ENCODE measurements at regions not wholly inside any gene's neighbourhood (a gene's known extent, or its start where the extent isn't known, plus 50 kb on each side); places are given as distances from the start of the nearest gene placed in this dataset.

- no peak for DNase-seq
Measured at GRCh38 chr12:13745111-13745860, 236.1 kb downstream of the GRIN2B start.

- DNase-seq, result no peak
Measured at GRCh38 chr12:13744561-13744960, 236.8 kb downstream of the GRIN2B start.

GRCh38 chr12:13740149-13740545, 241.3 kb downstream of the GRIN2B start:
- no peak for DNase-seq

GRCh38 chr12:13735734-13736133, 245.7 kb downstream of the GRIN2B start:
- DNase-seq, result no peak

- no peak for DNase-seq
Measured at GRCh38 chr12:13734584-13735152, 246.7 kb downstream of the GRIN2B start.

GRCh38 chr12:13727707-13728195, 253.7 kb downstream of the GRIN2B start:
- no peak for DNase-seq

- DNase-seq, result no peak
Measured at GRCh38 chr12:13725049-13725448, 256.4 kb downstream of the GRIN2B start.

GRCh38 chr12:13724136-13724535, 257.3 kb downstream of the GRIN2B start:
- DNase-seq, result no peak

GRCh38 chr12:13719986-13720385, 261.4 kb downstream of the GRIN2B start:
- no peak for DNase-seq

GRCh38 chr12:13718271-13718670, 263.1 kb downstream of the GRIN2B start:
- no peak for DNase-seq

GRCh38 chr12:13716119-13716518, 265.3 kb downstream of the GRIN2B start:
- DNase-seq, result no peak

GRCh38 chr12:13713556-13714410, 267.6 kb downstream of the GRIN2B start:
- no peak for DNase-seq

- DNase-seq, result no peak
Measured at GRCh38 chr12:13707829-13708228, 273.6 kb downstream of the GRIN2B start.

GRCh38 chr12:13702381-13702780, 279.0 kb downstream of the GRIN2B start:
- DNase-seq, result no peak

GRCh38 chr12:13701502-13701901, 279.9 kb downstream of the GRIN2B start:
- DNase-seq, result no peak

- DNase-seq, result no peak
Measured at GRCh38 chr12:13697973-13698372, 283.4 kb downstream of the GRIN2B start.

GRCh38 chr12:13695781-13696180, 285.6 kb downstream of the GRIN2B start:
- DNase-seq, result no peak

- no peak for DNase-seq
Measured at GRCh38 chr12:13692332-13692731, 289.1 kb downstream of the GRIN2B start.

- no peak for DNase-seq
Measured at GRCh38 chr12:13691598-13691997, 289.8 kb downstream of the GRIN2B start.

GRCh38 chr12:13687633-13688032, 293.8 kb downstream of the GRIN2B start:
- no peak for DNase-seq

GRCh38 chr12:13686260-13686659, 295.1 kb downstream of the GRIN2B start:
- no peak for DNase-seq

GRCh38 chr12:13680916-13681315, 300.5 kb downstream of the GRIN2B start:
- no peak for DNase-seq

- DNase-seq, result no peak
Measured at GRCh38 chr12:13676880-13677279, 304.5 kb downstream of the GRIN2B start.
